SU-DHL-6 (cell line): ENCODE measurements at regions not wholly inside any gene's neighbourhood (a gene's known extent, or its start where the extent isn't known, plus 50 kb on each side); places are given as distances from the start of the nearest gene placed in this dataset.

ENCODE experiments used
- EZH2phosphoT487 ChIP-seq: fragments of 200-600 bp; sonication (generic), shearing (Covaris generic); conservative IDR thresholded peaks from 2 replicates; pipeline ENCODE4 v1.6.1; 2018; ENCODE audit warnings: mild to moderate bottlenecking, antibody characterized with exemption, low read length, moderate library complexity, mixed read lengths
- TF ChIP-seq, protein P1 (sequence below): fragments of 200-600 bp; sonication (generic); IDR thresholded peaks from one replicate; pipeline ENCODE4 v1.5.1; 2017; ENCODE audit warnings: antibody characterized with exemption, mild to moderate bottlenecking, low read length, moderate library complexity; ENCODE audit not compliant: insufficient read depth, poor library complexity, severe bottlenecking

DNA sequence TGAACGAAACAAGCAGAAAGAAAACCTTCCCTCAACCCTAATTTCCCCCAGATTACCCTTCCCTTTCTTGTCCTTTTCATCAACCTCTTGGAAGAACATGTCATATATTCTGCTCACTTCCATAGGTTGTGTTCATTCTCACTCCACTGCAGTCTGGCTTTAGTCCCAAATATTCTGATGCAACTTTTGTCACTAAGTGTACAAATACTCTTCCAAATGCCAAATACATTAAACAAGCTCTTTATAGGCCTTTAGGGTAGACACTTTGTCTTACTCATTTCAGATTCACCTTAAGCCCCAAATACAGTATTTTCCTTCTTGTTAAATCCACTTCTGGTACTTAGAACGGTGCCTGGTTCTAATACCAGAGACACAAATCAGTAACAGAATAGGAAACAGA is 406.5 kb upstream of the CDIN1 start:
- TF ChIP-seq, protein P1, sequence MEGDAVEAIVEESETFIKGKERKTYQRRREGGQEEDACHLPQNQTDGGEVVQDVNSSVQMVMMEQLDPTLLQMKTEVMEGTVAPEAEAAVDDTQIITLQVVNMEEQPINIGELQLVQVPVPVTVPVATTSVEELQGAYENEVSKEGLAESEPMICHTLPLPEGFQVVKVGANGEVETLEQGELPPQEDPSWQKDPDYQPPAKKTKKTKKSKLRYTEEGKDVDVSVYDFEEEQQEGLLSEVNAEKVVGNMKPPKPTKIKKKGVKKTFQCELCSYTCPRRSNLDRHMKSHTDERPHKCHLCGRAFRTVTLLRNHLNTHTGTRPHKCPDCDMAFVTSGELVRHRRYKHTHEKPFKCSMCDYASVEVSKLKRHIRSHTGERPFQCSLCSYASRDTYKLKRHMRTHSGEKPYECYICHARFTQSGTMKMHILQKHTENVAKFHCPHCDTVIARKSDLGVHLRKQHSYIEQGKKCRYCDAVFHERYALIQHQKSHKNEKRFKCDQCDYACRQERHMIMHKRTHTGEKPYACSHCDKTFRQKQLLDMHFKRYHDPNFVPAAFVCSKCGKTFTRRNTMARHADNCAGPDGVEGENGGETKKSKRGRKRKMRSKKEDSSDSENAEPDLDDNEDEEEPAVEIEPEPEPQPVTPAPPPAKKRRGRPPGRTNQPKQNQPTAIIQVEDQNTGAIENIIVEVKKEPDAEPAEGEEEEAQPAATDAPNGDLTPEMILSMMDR: no peak
- no peak for TF ChIP-seq EZH2phosphoT487
